ENCODE measurements at regions not wholly inside any gene's neighbourhood (a gene's known extent, or its start where the extent isn't known, plus 50 kb on each side); places are given as distances from the start of the nearest gene placed in this dataset.

GRCh38 chr5:74042959-74043358 lies 417.0 kb downstream of the ARHGEF28 start:
- no peaks in the 10 kb centered on the region for H3K9me3 ChIP-seq (ENCODE audit: low read length)
- no peaks in the 10 kb centered on the region for H3K79me2 ChIP-seq (ENCODE audit: low read length)
- no peaks in the 10 kb centered on the region for H3K36me3 ChIP-seq (ENCODE audit: low read depth, low read length)
- BruUV-seq (replicated peaks) = no TSS peak
- ChIA-PET CTCF (no interaction called here), POLR2A (ENCODE audit: unreplicated experiment) (no interaction called here)
- DNase-seq = peak; percentile 41
- H3K9me2 ChIP-seq (replicated peaks; ENCODE audit: low read length) = no peaks in the 10 kb centered on the region
- H2AFZ ChIP-seq (ENCODE audit: low read length) = no peak overlapping the region
- no peaks in the 10 kb centered on the region for H3F3A ChIP-seq (ENCODE audit: low read length, unreplicated experiment)
- peaks cover 13% of the 10 kb centered on the region for H3K4me1 ChIP-seq (ENCODE audit: insufficient read depth, low read length)
- peak; percentile 63; the same call in 1 of the 2 replicates for ATAC-seq
- H3K4me2 ChIP-seq (ENCODE audit: low read length) = no peak overlapping the region
- TF ChIP-seq CTCF (conservative IDR thresholded peaks at IDR 0.05; ENCODE audit: low read depth, low read length) = no peak
- TF ChIP-seq EZH2 (IDR thresholded peaks at IDR 0.05; ENCODE audit: low read length, unreplicated experiment) = no peak
- TF ChIP-seq EZH2phosphoT487 (IDR thresholded peaks at IDR 0.05; ENCODE audit: borderline replicate concordance, low read length) = no peak
- no peak overlapping the region for H3K9ac ChIP-seq (ENCODE audit: low read length)
- intact Hi-C loops (cut with micrococcal nuclease) = no loop called here
- no peaks in the 10 kb centered on the region for H4K20me1 ChIP-seq (ENCODE audit: low read length)
- no peak overlapping the region for H3K4me3 ChIP-seq (ENCODE audit: low read length)
- no peak overlapping the region for H3K27ac ChIP-seq (ENCODE audit: low read length)
- no peaks in the 10 kb centered on the region for H3K27me3 ChIP-seq (ENCODE audit: low read length)

- Histone ChIP-seq H3K27me3 (ENCODE audit: low read length) (no peaks in the 10 kb centered on the region), H2AFZ (ENCODE audit: low read length) (no peak overlapping the region), H3K79me2 (ENCODE audit: low read length) (no peaks in the 10 kb centered on the region), H3K4me2 (ENCODE audit: low read length) (no peak overlapping the region), H3K4me1 (ENCODE audit: insufficient read depth, low read length) (peaks cover 13% of the 10 kb centered on the region), H3K27ac (ENCODE audit: low read length) (no peak overlapping the region), H3K9ac (ENCODE audit: low read length) (no peak overlapping the region), H4K20me1 (ENCODE audit: low read length) (no peaks in the 10 kb centered on the region), H3K9me3 (ENCODE audit: low read length) (no peaks in the 10 kb centered on the region), H3K9me2 (replicated peaks; ENCODE audit: low read length) (no peaks in the 10 kb centered on the region), H3K4me3 (ENCODE audit: low read length) (no peak overlapping the region), H3F3A (ENCODE audit: low read length, unreplicated experiment) (no peaks in the 10 kb centered on the region), H3K36me3 (ENCODE audit: low read depth, low read length) (no peaks in the 10 kb centered on the region)
- no TSS peak for BruUV-seq (replicated peaks)
- no peak for ATAC-seq
- DNase-seq = no peak
- intact Hi-C loops (cut with micrococcal nuclease) = no loop called here
- ChIA-PET POLR2A (ENCODE audit: unreplicated experiment) (no interaction called here), CTCF (no interaction called here)
- TF ChIP-seq CTCF (conservative IDR thresholded peaks at IDR 0.05; ENCODE audit: low read depth, low read length) = no peak
- no peak for TF ChIP-seq EZH2phosphoT487 (IDR thresholded peaks at IDR 0.05; ENCODE audit: borderline replicate concordance, low read length)
- TF ChIP-seq EZH2 (IDR thresholded peaks at IDR 0.05; ENCODE audit: low read length, unreplicated experiment) = no peak
These were observed 416.6 kb downstream of the ARHGEF28 start for GRCh38 chr5:74042559-74042958.

- no TSS peak for BruUV-seq (replicated peaks)
- Histone ChIP-seq H2AFZ (ENCODE audit: low read length) (no peak overlapping the region), H3K79me2 (ENCODE audit: low read length) (no peaks in the 10 kb centered on the region), H3K4me2 (ENCODE audit: low read length) (no peak overlapping the region), H3F3A (ENCODE audit: low read length, unreplicated experiment) (no peaks in the 10 kb centered on the region), H3K9me2 (replicated peaks; ENCODE audit: low read length) (no peaks in the 10 kb centered on the region), H4K20me1 (ENCODE audit: low read length) (no peaks in the 10 kb centered on the region), H3K4me1 (ENCODE audit: insufficient read depth, low read length) (peaks cover 13% of the 10 kb centered on the region), H3K4me3 (ENCODE audit: low read length) (no peak overlapping the region), H3K27me3 (ENCODE audit: low read length) (no peaks in the 10 kb centered on the region), H3K36me3 (ENCODE audit: low read depth, low read length) (no peaks in the 10 kb centered on the region), H3K9ac (ENCODE audit: low read length) (no peak overlapping the region), H3K27ac (ENCODE audit: low read length) (no peak overlapping the region), H3K9me3 (ENCODE audit: low read length) (no peaks in the 10 kb centered on the region)
- ChIA-PET CTCF (no interaction called here), POLR2A (ENCODE audit: unreplicated experiment) (no interaction called here)
- TF ChIP-seq CTCF (conservative IDR thresholded peaks at IDR 0.05; ENCODE audit: low read depth, low read length) (no peak), EZH2 (IDR thresholded peaks at IDR 0.05; ENCODE audit: low read length, unreplicated experiment) (no peak), EZH2phosphoT487 (IDR thresholded peaks at IDR 0.05; ENCODE audit: borderline replicate concordance, low read length) (no peak)
- ATAC-seq = no peak
- intact Hi-C loops (cut with micrococcal nuclease) = no loop called here
- no peak for DNase-seq
These were observed 415.9 kb downstream of the ARHGEF28 start for GRCh38 chr5:74041913-74042312.
